ENCODE measurements at regions not wholly inside any gene's neighbourhood (a gene's known extent, or its start where the extent isn't known, plus 50 kb on each side); places are given as distances from the start of the nearest gene placed in this dataset.
"Not testable (repeated sequence)": the region's sequence is repeated elsewhere in the genome, so short reads cannot be mapped to it uniquely, and the experiment has no call there.

DNA sequence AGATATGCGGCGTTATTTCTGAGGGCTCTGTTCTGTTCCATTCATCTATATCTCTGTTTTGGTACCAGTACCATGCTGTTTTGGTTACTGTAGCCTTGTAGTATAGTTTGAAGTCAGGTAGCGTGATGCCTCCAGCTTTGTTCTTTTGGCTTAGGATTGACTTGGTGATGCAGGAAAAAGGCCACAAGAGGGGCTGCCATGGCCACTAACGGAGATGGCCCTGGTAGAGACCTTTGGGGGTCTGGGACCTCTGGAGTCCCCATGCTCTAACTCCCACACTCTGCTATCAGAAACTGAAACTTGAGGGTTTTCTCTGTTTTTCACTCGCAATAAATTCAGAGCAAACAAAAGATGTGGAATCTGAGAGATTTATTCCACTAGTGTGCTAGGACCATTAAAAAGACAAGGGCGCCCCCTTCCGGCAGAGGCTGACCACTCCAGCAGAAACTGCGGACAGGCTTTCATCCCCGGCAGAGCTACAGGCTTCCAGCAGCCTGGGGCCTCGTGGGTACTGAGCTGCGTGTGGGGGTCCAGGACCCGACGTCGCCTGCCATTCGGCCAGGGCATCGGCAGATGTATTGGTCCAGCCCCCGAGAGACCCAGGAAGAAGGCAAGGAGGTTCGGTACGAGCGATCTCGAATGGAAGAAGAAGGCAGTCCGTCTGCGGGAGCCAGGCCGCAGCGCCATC, 775.1 kb downstream of the EPHA7 start:
- H3K4me3 Mint-ChIP-seq; H3K27ac Mint-ChIP-seq; POLR2A ChIA-PET; H3K4me1 Mint-ChIP-seq; H3K27me3 Mint-ChIP-seq; CTCF ChIA-PET; H3K9me3 Mint-ChIP-seq; H3K36me3 Mint-ChIP-seq (ENCODE audit: low read depth): not testable (repeated sequence)
- peak; percentile 26 for DNase-seq

DNA sequence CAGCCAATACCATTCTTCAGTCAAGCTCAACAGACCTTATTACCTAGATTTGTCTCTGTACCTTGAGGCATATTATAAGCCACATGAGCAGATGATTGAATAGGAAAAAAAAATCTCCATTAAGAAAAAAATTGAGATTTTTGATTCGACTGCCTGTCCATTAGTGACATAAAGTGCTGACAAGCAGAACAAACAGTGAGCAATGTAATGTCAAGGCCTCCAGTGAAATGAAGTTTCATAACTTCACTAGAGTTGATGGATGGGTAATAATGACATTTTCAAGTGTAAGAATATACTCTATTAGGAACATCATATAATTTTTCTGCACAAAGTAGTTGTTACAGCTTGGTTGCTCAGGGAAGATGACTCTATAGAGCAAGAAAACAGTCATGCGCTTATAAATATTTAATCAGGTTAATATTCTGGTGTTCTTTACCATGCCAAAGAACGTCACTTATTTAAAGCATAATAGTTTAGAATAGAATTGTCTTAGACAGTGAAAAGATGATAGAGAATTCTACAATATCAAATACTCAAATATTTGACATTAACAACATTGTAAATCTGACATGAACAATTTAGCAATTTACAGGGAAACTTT, 783.7 kb downstream of the EPHA7 start:
- Mint-ChIP-seq H3K4me1 (no peaks in the 10 kb centered on the region), H3K27ac (no peak overlapping the region), H3K4me3 (no peak overlapping the region), H3K27me3 (no peaks in the 10 kb centered on the region), H3K9me3 (peaks cover 2% of the 10 kb centered on the region), H3K36me3 (ENCODE audit: low read depth) (no peaks in the 10 kb centered on the region)
- DNase-seq: no peak
- ChIA-PET POLR2A (no interaction called here), CTCF (no interaction called here)

DNA sequence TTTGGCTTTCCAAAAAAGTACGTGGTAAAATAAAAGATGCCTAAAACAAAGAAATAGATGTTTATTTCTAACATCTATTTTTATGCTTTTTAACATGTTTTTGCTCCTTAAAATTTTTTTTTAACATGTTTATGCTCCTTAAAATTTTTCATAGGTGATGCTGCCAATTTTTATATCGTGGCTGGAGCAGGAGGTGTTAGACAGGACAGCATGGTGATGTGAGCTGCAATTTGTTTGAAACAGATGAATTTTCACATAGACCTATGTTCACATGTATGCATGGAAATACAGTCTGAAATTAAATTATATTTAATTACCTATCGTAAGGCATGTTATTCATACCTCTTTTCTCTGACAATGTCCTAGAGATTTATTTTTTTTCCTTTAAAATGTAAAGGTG, 784.8 kb downstream of the EPHA7 start:
- Mint-ChIP-seq H3K9me3 (peaks cover 2% of the 10 kb centered on the region), H3K4me1 (no peaks in the 10 kb centered on the region), H3K27ac (no peak overlapping the region), H3K27me3 (no peaks in the 10 kb centered on the region), H3K36me3 (ENCODE audit: low read depth) (no peaks in the 10 kb centered on the region), H3K4me3 (no peak overlapping the region)
- ChIA-PET CTCF (no interaction called here), POLR2A (no interaction called here)
- no peak for DNase-seq

DNA sequence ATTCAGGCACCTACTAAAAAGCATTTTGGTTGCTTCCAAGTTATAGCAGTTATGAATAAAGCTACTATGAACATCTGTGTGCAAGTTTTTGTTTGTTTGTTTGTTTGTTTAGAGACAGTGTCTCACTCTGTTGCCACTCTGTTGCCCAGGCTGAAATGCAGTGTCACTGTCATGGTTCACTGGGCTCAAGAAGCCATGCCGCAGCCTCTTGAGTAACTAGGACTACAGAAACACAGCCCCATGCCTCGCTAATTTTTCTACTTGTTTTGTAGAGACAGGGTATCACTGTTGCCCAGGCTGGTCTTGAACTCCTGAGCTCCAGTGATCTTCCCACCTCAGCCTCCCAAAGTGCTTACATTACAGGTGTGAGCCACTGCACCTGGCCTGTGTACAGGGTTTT, 795.9 kb downstream of the EPHA7 start:
- ChIA-PET CTCF (no interaction called here), POLR2A (no interaction called here)
- Mint-ChIP-seq H3K9me3 (no peaks in the 10 kb centered on the region), H3K27ac (no peak overlapping the region), H3K27me3 (no peaks in the 10 kb centered on the region), H3K36me3 (ENCODE audit: low read depth) (no peaks in the 10 kb centered on the region), H3K4me1 (no peaks in the 10 kb centered on the region), H3K4me3 (no peak overlapping the region)
- no peak for DNase-seq

DNA sequence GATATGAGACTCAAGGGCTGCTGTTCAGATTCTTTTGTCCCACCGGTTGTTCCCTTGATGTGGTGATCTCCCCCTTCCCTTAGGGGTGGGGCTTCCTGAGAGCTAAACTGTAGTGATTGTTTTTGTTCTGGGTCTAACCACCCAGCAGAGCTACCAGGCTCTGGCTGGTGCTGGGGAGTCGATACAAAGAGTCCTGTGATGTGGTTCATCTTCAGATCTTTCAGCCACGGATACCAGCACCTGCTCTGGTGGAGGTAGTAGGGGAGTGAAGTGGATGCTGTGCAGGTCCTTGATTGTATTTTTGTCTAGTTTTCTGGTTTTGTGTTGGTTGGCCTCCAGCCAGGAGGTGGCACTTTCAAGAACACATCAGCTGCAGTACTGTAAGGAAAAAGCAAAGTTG, 801.6 kb downstream of the EPHA7 start:
- Mint-ChIP-seq H3K4me3 (no peak overlapping the region), H3K36me3 (ENCODE audit: low read depth) (no peaks in the 10 kb centered on the region), H3K27ac (no peak overlapping the region), H3K9me3 (peaks cover 12% of the 10 kb centered on the region), H3K4me1 (no peaks in the 10 kb centered on the region), H3K27me3 (no peaks in the 10 kb centered on the region)
- CTCF ChIA-PET: no interaction called here
- no peak for DNase-seq
- POLR2A ChIA-PET: no interaction called here

DNA sequence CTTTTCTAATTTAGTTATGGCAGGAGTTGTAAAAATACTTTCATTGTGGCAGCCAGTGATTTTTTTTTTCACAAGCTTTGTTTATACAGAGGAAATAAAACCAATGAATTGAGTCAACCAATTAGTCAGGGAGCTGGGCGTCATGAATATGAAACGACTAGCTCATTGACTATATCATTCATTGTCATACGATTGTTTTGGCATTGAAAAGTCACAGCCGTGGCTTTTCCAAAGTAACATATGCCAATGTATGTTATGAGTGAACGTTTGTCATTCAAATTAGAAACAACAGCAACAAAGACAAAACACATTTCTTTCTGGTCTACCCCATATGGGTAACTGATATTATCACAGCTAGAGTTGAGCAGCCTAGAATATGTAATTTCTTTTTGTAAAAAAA, 810.6 kb downstream of the EPHA7 start:
- Mint-ChIP-seq H3K4me1 (no peaks in the 10 kb centered on the region), H3K9me3 (peaks cover 8% of the 10 kb centered on the region), H3K36me3 (ENCODE audit: low read depth) (no peaks in the 10 kb centered on the region), H3K4me3 (no peak overlapping the region), H3K27ac (no peak overlapping the region), H3K27me3 (no peaks in the 10 kb centered on the region)
- ChIA-PET POLR2A (no interaction called here), CTCF (no interaction called here)
- DNase-seq: no peak

DNA sequence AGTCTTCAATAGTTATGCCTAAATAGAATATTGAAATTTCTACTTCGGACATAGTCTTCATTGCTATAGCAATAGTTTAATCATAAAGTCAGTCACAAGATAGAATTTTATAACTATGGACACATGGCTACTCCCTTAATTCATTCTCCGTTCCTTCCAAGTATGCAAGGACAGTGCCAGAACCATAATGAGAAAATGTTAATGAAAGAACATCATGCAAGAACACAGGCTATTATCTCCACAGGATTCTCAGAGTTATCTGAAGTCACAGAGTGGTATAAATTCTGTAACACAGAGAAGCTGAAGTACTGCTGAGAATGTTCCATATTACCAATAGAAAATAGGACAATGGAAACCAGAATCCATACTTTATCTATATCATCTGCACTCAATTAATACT, 826.2 kb downstream of the EPHA7 start:
- H3K4me1 Mint-ChIP-seq: no peaks in the 10 kb centered on the region

DNA sequence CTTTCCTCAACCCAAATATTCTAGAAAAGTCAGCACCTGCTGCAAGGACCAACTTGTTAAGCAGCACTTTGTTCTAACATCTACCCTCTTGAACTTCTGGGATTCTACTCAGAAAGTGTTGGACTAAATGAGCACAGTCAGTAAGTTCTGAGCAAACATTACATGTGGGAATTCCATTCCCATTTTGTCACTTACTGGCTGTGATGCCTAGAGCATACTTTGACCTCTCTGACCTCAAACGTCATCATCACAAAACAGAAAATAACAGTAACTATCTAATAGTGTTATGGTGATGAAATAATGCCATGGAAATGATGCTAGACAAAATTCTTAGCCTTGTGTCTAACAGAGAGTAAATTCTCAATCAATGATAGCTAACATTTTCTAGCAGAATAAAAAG, 829.4 kb downstream of the EPHA7 start:
- H3K9me3 Mint-ChIP-seq: no peaks in the 10 kb centered on the region
- CTCF ChIA-PET: interaction anchor here (0.9 kb wide), 1 partner anchor 11 kb away, joined by 3 read pairs; no protein-coding TSS in a partner anchor
- no peak overlapping the region for H3K27ac Mint-ChIP-seq
- POLR2A ChIA-PET: no interaction called here
- no peaks in the 10 kb centered on the region for H3K27me3 Mint-ChIP-seq
- H3K4me1 Mint-ChIP-seq: no peaks in the 10 kb centered on the region
- DNase-seq: no peak
- H3K4me3 Mint-ChIP-seq: no peak overlapping the region
- no peaks in the 10 kb centered on the region for H3K36me3 Mint-ChIP-seq (ENCODE audit: low read depth)

More for the DNA sequence above, 826.2 kb downstream of the EPHA7 start:
- no peak overlapping the region for H3K27ac Mint-ChIP-seq
- no peak overlapping the region for H3K4me3 Mint-ChIP-seq
- no peaks in the 10 kb centered on the region for H3K36me3 Mint-ChIP-seq (ENCODE audit: low read depth)
- no peak for DNase-seq
- H3K27me3 Mint-ChIP-seq: no peaks in the 10 kb centered on the region
- H3K9me3 Mint-ChIP-seq: no peaks in the 10 kb centered on the region
- POLR2A ChIA-PET: no interaction called here
- CTCF ChIA-PET: no interaction called here

DNA sequence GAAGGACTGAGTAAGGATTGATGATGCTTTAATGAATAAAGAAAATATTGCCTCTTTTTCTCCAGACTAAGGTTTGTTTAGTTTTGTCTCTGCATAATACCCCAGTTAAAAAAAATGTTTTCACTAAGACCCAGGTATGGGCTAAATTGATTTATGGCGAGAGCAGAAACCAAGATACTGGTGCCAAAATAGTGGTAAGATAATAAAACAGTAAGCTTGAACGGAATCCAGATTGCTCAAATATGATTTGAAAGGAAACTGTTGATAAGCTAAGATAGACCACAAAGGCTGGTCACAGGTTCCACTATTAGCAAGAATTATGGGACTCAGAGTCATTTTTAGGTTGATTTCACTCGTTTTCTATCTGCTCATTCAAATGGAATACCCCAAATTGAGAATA, 831.2 kb downstream of the EPHA7 start:
- no peaks in the 10 kb centered on the region for H3K36me3 Mint-ChIP-seq (ENCODE audit: low read depth)
- H3K9me3 Mint-ChIP-seq: no peaks in the 10 kb centered on the region
- H3K27ac Mint-ChIP-seq: no peak overlapping the region
- no peaks in the 10 kb centered on the region for H3K27me3 Mint-ChIP-seq
- CTCF ChIA-PET: no interaction called here
- DNase-seq: no peak
- POLR2A ChIA-PET: no interaction called here
- H3K4me1 Mint-ChIP-seq: no peaks in the 10 kb centered on the region
- no peak overlapping the region for H3K4me3 Mint-ChIP-seq

DNA sequence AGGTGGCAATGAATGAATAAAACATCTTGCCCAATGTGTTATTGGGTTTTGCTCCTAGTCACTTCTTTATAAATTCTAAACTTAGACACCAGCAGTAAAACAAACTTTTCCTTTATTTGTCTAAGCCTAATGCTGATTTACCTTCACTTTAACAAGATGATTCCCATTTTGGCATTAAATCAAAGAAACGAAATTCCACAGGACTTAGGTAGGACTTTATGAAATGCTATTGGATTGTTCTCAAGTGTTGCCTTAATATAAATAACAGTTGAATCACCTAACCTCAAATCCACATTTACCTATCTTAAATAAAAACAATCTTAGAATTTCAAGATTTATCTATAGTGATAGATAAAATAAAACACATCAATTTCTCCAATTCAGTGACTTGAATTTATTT, 831.8 kb downstream of the EPHA7 start:
- no peaks in the 10 kb centered on the region for H3K36me3 Mint-ChIP-seq (ENCODE audit: low read depth)
- H3K4me1 Mint-ChIP-seq: no peaks in the 10 kb centered on the region
- no peak overlapping the region for H3K27ac Mint-ChIP-seq
- no peaks in the 10 kb centered on the region for H3K27me3 Mint-ChIP-seq
- ChIA-PET CTCF (no interaction called here), POLR2A (no interaction called here)
- DNase-seq: no peak
- no peak overlapping the region for H3K4me3 Mint-ChIP-seq
- no peaks in the 10 kb centered on the region for H3K9me3 Mint-ChIP-seq

DNA sequence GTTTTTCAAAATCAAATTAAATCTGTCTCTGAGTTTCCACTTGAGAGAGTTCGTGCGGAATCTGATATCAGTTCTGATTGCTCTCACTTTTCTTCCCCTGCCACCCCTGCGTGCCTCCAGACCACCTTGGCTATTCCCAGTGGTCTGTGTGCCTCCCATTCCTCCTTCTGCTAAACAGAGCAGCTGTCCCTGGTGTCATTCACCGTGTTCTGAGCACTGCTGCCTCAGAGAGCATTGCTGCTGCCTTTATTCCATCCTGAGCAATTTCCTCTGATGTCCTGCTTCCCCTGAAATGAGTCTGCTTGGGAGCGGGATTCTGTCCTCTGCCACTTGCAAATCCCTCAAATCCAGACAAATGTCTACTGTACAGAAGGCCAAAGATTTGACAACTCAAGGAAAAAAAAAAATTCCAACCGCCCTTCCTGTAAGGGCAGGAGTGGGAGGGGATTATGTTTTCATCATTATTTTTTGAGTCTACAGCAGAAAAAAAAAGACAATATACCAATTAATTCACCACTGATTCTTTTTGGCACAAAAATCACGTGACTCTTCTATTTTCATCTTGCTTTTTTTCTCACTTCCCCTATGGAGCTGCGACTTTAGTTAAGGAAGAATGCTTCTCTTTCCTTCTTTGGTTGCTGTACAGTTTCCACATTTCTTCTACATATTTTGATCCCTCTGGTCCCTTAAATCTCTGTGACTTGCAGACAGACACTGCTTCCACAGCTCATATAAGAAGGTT, 833.0 kb downstream of the EPHA7 start:
- no peak for DNase-seq
- Mint-ChIP-seq H3K4me1 (no peaks in the 10 kb centered on the region), H3K27me3 (no peaks in the 10 kb centered on the region), H3K36me3 (ENCODE audit: low read depth) (no peaks in the 10 kb centered on the region), H3K27ac (no peak overlapping the region), H3K9me3 (peaks cover 5% of the 10 kb centered on the region), H3K4me3 (no peak overlapping the region)
- ChIA-PET POLR2A (no interaction called here), CTCF (no interaction called here)

DNA sequence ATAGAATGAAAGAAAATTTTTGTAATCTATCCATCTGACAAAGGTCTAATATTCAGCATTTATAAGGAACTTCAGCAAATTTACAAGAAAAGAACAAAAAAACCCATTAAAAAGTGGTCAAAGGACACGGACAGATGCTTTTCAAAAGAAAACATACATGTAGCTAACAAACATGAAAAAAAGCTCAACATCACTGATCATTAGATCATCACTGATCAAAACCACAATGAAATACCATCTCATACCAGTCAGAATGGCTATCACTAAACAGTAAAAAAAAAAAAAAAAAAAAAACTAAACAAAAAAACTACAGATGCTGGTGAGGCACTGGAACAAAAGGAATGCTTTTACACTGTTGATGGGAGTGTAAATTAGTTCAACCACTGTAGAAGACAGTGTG, 837.1 kb downstream of the EPHA7 start:
- POLR2A ChIA-PET: no interaction called here
- Mint-ChIP-seq H3K36me3 (ENCODE audit: low read depth) (no peaks in the 10 kb centered on the region), H3K4me3 (no peak overlapping the region), H3K4me1 (no peaks in the 10 kb centered on the region), H3K9me3 (peaks cover 16% of the 10 kb centered on the region), H3K27me3 (no peaks in the 10 kb centered on the region), H3K27ac (no peak overlapping the region)
- DNase-seq: no peak
- CTCF ChIA-PET: no interaction called here

DNA sequence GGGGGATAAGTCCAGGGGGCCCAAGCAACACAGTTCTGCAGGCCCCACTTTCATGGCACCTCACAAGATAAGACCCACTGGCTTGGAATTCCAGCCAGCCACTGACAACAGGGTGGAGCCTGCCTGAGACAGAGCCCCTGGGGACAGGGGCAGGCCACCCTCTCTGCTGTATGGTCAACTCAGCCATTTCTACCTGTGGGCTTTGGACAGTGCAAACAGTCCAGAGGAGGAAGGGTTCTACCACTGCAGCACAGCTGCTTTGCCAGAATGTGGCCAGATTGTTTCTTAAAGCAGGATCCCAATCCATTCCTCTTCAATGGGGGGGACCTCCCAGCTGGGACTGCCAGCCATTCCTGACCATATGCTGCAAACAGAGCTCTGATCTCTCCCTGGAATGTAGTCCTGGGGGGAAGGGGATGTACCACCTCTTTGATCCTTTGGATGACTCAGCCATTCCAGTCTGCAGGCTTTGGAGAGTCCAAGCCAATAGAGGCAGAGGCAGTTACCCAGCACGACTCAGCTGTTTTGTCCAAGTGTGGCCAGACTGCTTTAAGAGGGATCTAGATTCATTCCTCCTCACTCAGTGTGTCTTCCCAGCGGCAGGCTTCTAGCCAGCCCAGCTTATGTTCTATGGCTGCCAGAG, 842.2 kb downstream of the EPHA7 start:
- H3K36me3 Mint-ChIP-seq (ENCODE audit: low read depth): no peaks in the 10 kb centered on the region
- ChIA-PET POLR2A (no interaction called here), CTCF (no interaction called here)
- H3K4me3 Mint-ChIP-seq: no peak overlapping the region
- H3K27me3 Mint-ChIP-seq: no peaks in the 10 kb centered on the region
- no peak for DNase-seq
- H3K27ac Mint-ChIP-seq: no peak overlapping the region
- no peaks in the 10 kb centered on the region for H3K4me1 Mint-ChIP-seq
- H3K9me3 Mint-ChIP-seq: peaks cover 15% of the 10 kb centered on the region
